Activated naive CD8-positive, alpha-beta T cell (primary cell): ENCODE measurements at regions not wholly inside any gene's neighbourhood (a gene's known extent, or its start where the extent isn't known, plus 50 kb on each side); places are given as distances from the start of the nearest gene placed in this dataset.
"Not testable (repeated sequence)": the region's sequence is repeated elsewhere in the genome, so short reads cannot be mapped to it uniquely, and the experiment has no call there.

Experiments used
- H3K27ac Mint-ChIP-seq: one replicate; pipeline ENCODE4 v1.8.0; 2021; ENCODE audit warnings: mixed read lengths
- H3K27me3 Mint-ChIP-seq: one replicate; pipeline ENCODE4 v1.8.0; 2021; ENCODE audit warnings: mixed read lengths
- H3K36me3 Mint-ChIP-seq: one replicate; pipeline ENCODE4 v1.8.0; 2021; ENCODE audit warnings: mixed read lengths
- H3K4me1 Mint-ChIP-seq: one replicate; pipeline ENCODE4 v1.8.0; 2021; ENCODE audit warnings: low read depth, mixed read lengths
- H3K4me3 Mint-ChIP-seq: one replicate; pipeline ENCODE4 v1.8.0; 2021; ENCODE audit warnings: mild to moderate bottlenecking, mixed read lengths
- H3K9me3 Mint-ChIP-seq: one replicate; pipeline ENCODE4 v1.8.0; 2021; ENCODE audit warnings: low read depth, mixed read lengths

DNA sequence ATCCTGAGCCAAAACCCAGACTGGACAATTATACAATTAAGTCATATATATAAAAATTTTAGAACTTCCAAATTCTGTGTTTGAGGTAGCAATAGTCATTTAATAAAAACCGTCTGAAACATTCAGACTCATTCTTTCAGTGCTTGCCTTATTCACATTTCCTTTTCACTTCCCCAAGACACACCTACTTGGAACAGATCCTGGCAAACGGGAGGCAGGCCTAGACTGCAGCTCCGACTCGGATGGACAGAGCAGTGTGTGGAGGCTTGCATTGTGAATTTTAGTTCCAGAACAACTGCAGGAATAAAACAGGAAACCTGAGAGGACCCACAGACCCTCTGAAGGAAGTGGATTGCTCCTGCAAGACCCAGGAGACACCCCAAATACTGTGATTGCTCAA, 341.4 kb downstream of the CNTN3 start:
- Mint-ChIP-seq H3K27me3 (no peaks in the 10 kb centered on the region), H3K4me1 (no peaks in the 10 kb centered on the region), H3K27ac (no peak overlapping the region), H3K4me3 (no peak overlapping the region), H3K9me3 (peaks cover 9% of the 10 kb centered on the region), H3K36me3 (no peaks in the 10 kb centered on the region)

DNA sequence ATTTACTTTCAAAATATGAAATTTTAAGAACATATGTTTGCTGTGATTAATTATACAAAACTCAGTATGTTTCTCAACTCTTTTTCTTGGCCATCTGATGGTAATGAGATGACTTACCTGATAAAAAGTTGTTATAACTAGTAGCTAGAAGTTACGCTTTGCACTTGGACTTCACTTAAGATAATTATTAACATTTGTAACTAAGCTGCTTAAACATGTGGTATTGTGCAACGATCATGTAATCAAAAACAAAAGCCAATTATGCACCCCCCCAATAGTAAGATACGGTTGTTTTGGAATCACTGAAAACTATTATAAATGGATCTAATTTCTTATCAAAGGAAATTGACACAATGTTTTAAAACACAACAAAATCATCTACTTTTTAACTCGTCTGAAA, 342.9 kb downstream of the CNTN3 start:
- Mint-ChIP-seq H3K27me3 (no peaks in the 10 kb centered on the region), H3K4me3 (no peak overlapping the region), H3K27ac (no peak overlapping the region), H3K4me1 (no peaks in the 10 kb centered on the region), H3K9me3 (peaks cover 3% of the 10 kb centered on the region), H3K36me3 (no peaks in the 10 kb centered on the region)

DNA sequence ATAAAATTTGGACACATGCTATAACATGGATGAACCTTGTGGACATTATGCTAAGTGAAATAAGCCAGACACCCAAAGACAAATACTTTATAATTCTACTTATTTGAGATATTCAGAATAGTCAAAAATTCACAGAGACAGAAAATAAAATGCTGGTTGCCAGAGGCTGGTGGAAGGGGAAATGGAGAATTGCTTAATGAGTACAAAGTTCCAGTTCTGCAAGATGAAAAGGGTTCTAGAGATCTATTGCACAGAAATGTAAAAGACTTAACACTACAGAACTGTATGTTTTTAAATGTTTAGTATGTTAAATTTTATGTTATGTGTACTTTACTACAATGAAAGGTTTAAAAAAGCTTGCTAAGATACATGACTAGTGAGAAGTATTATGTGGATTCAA, 344.8 kb downstream of the CNTN3 start:
- Mint-ChIP-seq H3K9me3 (no peaks in the 10 kb centered on the region), H3K27me3 (no peaks in the 10 kb centered on the region), H3K36me3 (no peaks in the 10 kb centered on the region), H3K27ac (no peak overlapping the region), H3K4me1 (no peaks in the 10 kb centered on the region), H3K4me3 (no peak overlapping the region)

DNA sequence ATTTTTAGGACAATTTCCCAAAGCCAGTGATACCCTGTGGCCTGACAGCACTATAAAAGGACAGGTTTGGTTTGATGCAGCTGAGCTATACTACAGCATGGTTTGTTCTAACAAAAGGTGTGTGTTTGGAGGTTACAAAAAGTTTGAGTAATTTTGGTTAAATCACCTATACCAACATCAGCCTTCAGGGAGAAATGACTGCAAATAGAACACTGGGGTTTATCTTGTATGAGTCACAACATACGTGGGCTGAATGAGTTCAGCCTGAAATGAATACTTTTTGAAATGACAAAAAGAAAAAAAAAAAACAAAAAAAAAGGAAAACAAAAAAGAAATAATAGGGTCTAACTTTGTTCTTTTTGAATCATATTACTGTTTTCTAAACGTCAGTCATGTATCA, 345.7 kb downstream of the CNTN3 start:
- H3K4me1 Mint-ChIP-seq: no peaks in the 10 kb centered on the region
- no peaks in the 10 kb centered on the region for H3K27me3 Mint-ChIP-seq
- H3K36me3 Mint-ChIP-seq: no peaks in the 10 kb centered on the region
- no peak overlapping the region for H3K27ac Mint-ChIP-seq
- H3K4me3 Mint-ChIP-seq: no peak overlapping the region
- H3K9me3 Mint-ChIP-seq: no peaks in the 10 kb centered on the region

DNA sequence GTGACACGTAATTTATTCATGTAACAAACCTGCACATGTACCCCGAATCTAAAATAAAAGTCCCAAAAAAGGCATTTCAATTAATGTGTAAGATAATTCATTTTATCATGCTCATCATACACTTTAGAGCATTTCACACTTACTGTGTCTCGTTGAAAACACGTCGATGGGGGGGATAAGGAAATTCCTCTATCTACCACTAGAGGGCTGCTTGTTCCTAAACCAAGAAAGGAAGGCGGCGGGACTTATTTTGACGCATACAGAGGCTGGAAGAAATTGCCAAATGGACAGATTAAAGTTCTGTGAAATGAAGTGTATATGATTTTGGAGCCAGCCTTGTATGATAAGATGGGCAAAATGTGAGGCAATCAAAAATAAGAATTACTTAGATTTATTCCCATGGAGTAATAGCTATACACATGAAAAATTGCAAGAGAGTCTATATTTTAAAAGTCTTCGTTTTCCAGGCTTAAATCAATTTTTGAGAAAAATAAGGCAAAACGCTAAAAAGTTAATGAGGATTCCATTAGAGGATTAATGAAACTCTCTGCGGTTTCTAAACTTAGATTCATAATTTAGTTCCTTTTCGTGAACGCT, 346.8 kb downstream of the CNTN3 start:
- H3K9me3 Mint-ChIP-seq: no peaks in the 10 kb centered on the region
- H3K36me3 Mint-ChIP-seq: no peaks in the 10 kb centered on the region
- no peaks in the 10 kb centered on the region for H3K4me1 Mint-ChIP-seq
- no peak overlapping the region for H3K4me3 Mint-ChIP-seq
- no peaks in the 10 kb centered on the region for H3K27me3 Mint-ChIP-seq
- no peak overlapping the region for H3K27ac Mint-ChIP-seq

DNA sequence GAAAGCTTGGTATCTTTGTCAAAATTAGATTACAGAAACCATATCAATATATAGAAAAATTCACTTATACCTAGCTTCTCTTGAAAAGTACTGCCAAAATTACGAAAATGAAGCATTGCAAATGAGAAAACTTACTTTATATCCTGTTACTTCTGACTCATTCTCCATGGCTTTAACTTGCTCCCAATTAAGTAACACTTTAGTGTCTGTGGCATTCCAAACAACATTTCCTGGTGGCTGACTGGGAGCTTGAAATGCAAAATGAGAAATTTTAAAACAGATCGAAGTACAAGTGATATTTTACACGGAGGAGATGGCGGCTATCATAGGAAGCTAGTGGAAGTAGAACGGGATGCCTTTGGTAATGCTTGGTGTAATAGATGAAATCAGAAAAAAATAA, 347.3 kb downstream of the CNTN3 start:
- Mint-ChIP-seq H3K27ac (no peak overlapping the region), H3K36me3 (no peaks in the 10 kb centered on the region), H3K9me3 (no peaks in the 10 kb centered on the region), H3K27me3 (no peaks in the 10 kb centered on the region), H3K4me3 (no peak overlapping the region), H3K4me1 (no peaks in the 10 kb centered on the region)

DNA sequence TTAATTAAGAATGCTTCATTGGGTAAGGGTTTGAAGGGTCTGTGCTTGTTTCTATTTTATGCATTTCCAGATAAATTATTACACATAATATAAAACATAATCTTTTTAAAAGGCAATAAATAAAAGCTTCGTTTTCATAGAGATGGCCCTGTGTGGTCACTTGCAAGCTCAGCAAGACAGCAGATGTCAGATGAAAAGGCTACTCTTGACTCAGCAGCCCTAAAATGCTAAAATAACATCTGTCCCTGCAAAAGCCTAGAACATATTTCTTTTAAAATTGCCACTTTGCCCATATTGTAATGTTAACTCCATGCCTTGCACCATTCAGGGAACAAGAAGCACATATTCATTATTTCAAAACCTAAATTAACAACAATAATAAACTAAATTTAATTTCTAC, 349.4 kb downstream of the CNTN3 start:
- no peaks in the 10 kb centered on the region for H3K9me3 Mint-ChIP-seq
- no peak overlapping the region for H3K27ac Mint-ChIP-seq
- no peak overlapping the region for H3K4me3 Mint-ChIP-seq
- no peaks in the 10 kb centered on the region for H3K27me3 Mint-ChIP-seq
- no peaks in the 10 kb centered on the region for H3K4me1 Mint-ChIP-seq
- no peaks in the 10 kb centered on the region for H3K36me3 Mint-ChIP-seq

DNA sequence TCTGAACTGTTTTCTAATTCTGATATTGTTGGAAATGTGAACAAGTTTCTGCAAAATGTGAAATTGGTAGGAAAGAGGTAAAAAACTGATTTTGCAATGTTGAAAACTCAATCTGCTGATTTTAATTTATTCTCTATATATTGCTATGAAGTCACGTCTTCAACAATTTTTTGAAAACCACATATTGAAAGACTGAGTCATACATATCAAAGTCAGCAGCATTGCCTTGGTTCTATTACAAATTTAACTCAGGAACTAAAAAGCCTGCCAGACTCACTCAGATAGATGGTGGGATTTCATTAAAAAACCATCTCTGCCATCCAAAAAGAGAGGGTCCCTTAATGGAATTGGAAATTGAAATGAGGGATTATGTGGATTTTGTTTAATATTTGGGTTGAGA, 351.4 kb downstream of the CNTN3 start:
- no peaks in the 10 kb centered on the region for H3K27me3 Mint-ChIP-seq
- H3K36me3 Mint-ChIP-seq: no peaks in the 10 kb centered on the region
- H3K27ac Mint-ChIP-seq: no peak overlapping the region
- H3K4me1 Mint-ChIP-seq: no peaks in the 10 kb centered on the region
- no peaks in the 10 kb centered on the region for H3K9me3 Mint-ChIP-seq
- no peak overlapping the region for H3K4me3 Mint-ChIP-seq

DNA sequence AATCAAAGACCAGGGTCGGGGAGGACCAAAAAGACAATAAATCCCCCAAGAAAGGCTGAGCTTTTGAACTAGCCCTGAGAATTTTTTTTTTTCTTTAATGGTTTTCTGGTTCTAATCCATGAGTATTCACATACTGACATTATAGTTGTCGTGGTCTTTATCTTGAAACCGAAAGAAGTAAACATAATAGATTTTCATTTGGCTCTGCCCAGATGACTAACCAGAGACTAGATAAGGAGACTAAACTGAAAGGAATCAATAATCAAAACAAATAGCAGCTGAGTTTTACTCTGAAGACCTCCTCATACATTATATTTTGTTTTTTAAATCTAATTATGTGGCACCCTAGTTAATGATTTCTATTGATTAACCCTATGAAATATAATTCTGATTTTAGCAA, 381.4 kb downstream of the CNTN3 start:
- no peak overlapping the region for H3K27ac Mint-ChIP-seq
- no peaks in the 10 kb centered on the region for H3K27me3 Mint-ChIP-seq
- H3K4me3 Mint-ChIP-seq: no peak overlapping the region
- H3K4me1 Mint-ChIP-seq: no peaks in the 10 kb centered on the region
- H3K9me3 Mint-ChIP-seq: peaks cover 4% of the 10 kb centered on the region
- H3K36me3 Mint-ChIP-seq: no peaks in the 10 kb centered on the region

DNA sequence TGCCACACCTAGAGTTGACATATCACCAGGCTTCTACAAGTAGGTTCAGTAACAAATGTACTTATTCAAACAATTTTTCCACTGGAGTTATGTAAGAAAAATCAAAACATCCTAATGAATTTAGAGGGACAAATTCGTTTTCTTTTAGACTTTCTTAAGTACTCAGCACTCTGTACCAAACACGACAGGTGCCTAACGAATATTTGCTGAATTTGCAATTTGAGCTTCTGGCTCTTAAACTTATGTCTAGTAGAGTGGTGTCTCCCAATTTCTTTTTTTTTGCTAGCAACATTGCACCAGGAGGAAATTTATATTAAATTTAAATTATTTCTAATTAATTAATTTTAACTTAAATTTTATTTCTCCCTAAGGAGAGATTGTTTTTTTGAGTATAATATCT, 397.0 kb downstream of the CNTN3 start:
- H3K4me1 Mint-ChIP-seq: no peaks in the 10 kb centered on the region
- H3K9me3 Mint-ChIP-seq: peaks cover 15% of the 10 kb centered on the region
- no peaks in the 10 kb centered on the region for H3K36me3 Mint-ChIP-seq
- no peaks in the 10 kb centered on the region for H3K27me3 Mint-ChIP-seq
- H3K4me3 Mint-ChIP-seq: no peak overlapping the region
- no peak overlapping the region for H3K27ac Mint-ChIP-seq

DNA sequence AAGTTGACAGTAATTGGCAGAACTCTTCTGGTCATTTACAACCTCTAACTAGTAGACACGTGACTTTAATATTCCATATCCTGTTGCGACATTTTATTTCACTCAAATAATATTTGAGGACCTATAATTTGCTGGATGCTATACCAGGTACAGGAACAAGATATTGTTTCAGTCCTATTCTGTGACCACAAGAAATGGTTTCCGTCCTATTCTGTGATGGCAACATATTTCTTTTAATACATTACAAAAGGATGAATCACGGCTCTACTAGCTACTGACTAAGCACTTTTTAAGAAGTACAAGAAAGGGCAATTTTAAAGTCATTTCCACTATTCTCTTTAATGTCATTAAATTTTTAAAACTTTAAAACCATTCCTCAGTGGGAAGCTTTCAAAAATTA, 400.2 kb downstream of the CNTN3 start:
- H3K9me3 Mint-ChIP-seq: peaks cover 13% of the 10 kb centered on the region
- H3K27ac Mint-ChIP-seq: no peak overlapping the region
- H3K36me3 Mint-ChIP-seq: no peaks in the 10 kb centered on the region
- no peaks in the 10 kb centered on the region for H3K4me1 Mint-ChIP-seq
- no peaks in the 10 kb centered on the region for H3K27me3 Mint-ChIP-seq
- no peak overlapping the region for H3K4me3 Mint-ChIP-seq

DNA sequence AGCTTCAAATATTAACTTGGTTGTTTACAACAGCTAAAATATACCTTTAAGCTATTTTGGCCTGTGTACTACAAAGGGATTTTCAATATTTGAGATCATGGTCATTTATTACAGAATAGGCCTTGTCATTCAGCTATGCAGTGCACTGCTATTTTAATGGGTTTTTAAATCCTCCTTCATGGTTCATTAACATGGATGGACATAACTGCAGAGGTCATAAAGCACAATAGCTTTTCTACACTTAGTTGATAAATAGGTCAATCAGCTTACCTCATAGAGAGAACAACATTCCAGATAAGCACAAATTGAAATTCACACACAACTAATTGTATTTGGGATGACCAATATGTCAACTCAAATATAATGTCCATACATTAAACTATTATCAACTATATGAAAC, 403.7 kb downstream of the CNTN3 start:
- Mint-ChIP-seq H3K36me3 (no peaks in the 10 kb centered on the region), H3K4me1 (no peaks in the 10 kb centered on the region), H3K27me3 (no peaks in the 10 kb centered on the region), H3K27ac (no peak overlapping the region), H3K9me3 (peaks cover 6% of the 10 kb centered on the region), H3K4me3 (no peak overlapping the region)

DNA sequence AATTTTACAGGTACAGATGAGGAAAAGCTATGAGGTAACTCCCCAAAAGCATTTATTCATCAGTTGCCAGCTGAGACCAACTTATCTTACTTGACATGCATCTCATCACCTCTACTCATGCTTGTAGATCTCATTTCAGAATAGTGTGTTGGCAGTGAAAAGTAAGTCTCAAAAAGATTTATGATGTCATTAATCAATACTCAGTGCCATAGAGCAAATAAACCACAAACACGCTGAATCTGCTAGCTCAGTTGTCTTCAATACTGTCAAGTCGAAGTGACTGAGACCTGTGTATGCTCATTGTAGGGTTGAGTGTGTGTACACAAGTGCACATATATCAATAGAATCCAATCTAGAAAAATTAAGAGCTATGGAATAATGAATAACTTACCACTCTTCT, 413.5 kb downstream of the CNTN3 start:
- H3K36me3 Mint-ChIP-seq: no peaks in the 10 kb centered on the region
- no peaks in the 10 kb centered on the region for H3K27me3 Mint-ChIP-seq
- peaks cover 4% of the 10 kb centered on the region for H3K9me3 Mint-ChIP-seq
- H3K4me1 Mint-ChIP-seq: no peaks in the 10 kb centered on the region
- H3K4me3 Mint-ChIP-seq: no peak overlapping the region
- no peak overlapping the region for H3K27ac Mint-ChIP-seq

DNA sequence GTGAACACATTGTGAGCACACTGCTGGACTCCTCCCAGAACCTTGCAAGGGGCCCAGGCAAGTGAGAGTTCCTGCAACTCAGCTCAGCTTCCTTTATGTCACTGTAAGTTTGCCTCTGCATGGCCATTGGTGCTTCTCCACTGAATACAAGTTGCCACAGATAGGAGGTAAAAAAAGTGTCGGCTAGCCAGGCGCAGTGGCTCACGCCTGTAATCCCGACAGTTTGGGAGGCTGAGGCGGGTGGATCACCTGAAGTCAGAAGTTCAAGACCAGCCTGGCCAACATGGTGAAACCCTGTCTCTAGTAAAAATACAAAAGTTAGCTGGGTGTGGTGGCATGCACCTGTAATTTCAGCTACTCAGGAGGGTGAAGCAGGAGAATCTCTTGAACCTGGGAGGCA, 435.8 kb downstream of the CNTN3 start:
- H3K27me3 Mint-ChIP-seq: not testable (repeated sequence)

DNA sequence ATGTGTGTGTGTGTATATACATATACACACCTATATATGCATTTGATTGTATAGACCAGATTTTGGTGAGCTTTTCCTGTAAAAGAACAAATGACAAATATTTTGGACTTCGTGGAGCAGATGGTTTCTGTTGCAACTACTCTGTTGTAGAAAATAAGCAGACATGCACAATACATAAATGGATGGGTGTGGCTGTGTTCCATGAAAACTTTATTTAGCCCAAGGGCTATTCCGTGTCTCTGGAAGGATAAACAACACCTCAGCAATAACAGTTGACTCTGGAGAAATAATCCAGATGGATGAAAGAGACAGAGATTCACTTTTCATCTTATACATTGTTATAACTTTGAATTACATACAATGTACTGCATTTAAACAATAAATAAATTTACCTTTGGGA, 441.4 kb downstream of the CNTN3 start:
- Mint-ChIP-seq H3K36me3 (no peaks in the 10 kb centered on the region), H3K27ac (no peak overlapping the region), H3K27me3 (no peaks in the 10 kb centered on the region), H3K9me3 (peaks cover 16% of the 10 kb centered on the region), H3K4me3 (no peak overlapping the region), H3K4me1 (no peaks in the 10 kb centered on the region)

More for the DNA sequence above, 435.8 kb downstream of the CNTN3 start:
- not testable (repeated sequence) for H3K4me3 Mint-ChIP-seq, H3K4me1 Mint-ChIP-seq, H3K27ac Mint-ChIP-seq, H3K36me3 Mint-ChIP-seq
- peaks cover 17% of the 10 kb centered on the region for H3K9me3 Mint-ChIP-seq

DNA sequence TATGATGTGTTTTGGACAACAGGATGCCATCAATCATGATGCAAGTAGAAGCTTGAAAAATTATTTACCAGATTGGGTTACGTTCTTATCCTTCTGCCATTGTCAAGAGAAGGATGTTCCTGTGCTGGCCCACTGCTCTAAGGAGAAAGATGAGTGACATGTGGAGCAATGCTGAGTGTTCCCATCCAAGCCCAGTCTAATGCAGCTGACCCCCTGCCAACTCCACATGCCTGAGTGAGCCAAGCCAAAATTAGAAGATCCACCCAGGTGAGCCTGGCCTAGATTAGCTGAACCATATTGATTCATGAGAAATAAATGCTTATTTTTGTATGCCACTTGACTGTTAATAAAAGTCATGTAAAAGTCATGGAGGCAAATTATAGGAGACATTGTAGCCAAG, 446.5 kb downstream of the CNTN3 start:
- no peak overlapping the region for H3K27ac Mint-ChIP-seq
- no peaks in the 10 kb centered on the region for H3K4me1 Mint-ChIP-seq
- peaks cover 1% of the 10 kb centered on the region for H3K36me3 Mint-ChIP-seq
- no peak overlapping the region for H3K4me3 Mint-ChIP-seq
- H3K27me3 Mint-ChIP-seq: no peaks in the 10 kb centered on the region
- peaks cover 16% of the 10 kb centered on the region for H3K9me3 Mint-ChIP-seq
